ENCODE measurements at regions not wholly inside any gene's neighbourhood (a gene's known extent, or its start where the extent isn't known, plus 50 kb on each side); places are given as distances from the start of the nearest gene placed in this dataset.

DNA sequence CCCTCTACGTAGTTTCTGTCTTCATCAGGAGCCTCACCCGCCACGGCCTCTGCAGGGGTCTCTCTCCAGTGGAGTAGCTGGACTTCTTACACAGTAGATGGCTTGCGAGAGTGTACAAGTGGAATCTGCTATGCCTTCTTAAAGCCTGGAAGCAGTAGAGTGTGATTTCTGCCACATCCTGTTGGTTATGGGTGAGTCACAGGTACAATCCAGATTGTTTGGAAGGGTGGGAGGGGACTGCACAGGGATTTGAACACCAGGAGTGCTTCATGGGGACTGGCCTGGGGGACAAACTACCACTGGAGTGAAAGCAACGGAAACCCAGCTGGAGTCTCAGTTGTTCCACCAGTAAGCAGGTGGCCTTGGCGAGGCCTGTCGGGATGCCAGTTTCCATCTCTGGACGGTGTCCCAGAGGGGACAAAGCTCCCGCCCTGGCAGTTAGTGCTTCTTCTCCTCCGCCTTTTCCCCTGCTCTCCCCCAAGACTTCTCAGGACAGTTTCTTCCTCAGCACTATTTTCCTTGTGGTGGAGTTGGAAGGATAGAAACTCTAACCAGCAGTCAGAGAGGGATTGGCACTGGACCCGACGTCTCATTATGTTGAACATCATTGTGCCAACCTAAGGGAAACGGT lies 85.0 kb upstream of the RCN1 start:
- WGBS, 2 experiments (ENCODE audit: extremely low coverage in 1 of 2, insufficient coverage in 1 of 2, insufficient read length in 1 of 2, insufficient replicate concordance in 2 of 2, low coverage in 1 of 2, low lambda C conversion rate in 2 of 2, missing lambda C conversion rate in 1 of 2), result 89% methylated on average over 13 of the region's 13 CpGs; no CpG with 5 or more reads in 1 of the 2 experiments
- no peak overlapping the region for H3K14ac ChIP-seq (ENCODE audit: insufficient read length)
- CTCF ChIA-PET (ENCODE audit: partially characterized antibody), result interaction anchor here (1.1 to 2.9 kb wide), 11 partner anchors 10 to 765 kb away, joined by 3 to 19 read pairs (median 7); no protein-coding TSS in a partner anchor
- H3K4ac ChIP-seq (replicated peaks; ENCODE audit: insufficient read length, low read depth, low read length), result no peak overlapping the region
- no peak overlapping the region for H2AFZ ChIP-seq (ENCODE audit: low read length)
- no peaks in the 10 kb centered on the region for H3K36me3 ChIP-seq (ENCODE audit: control insufficient read depth in 2 of 4, insufficient read depth in 4 of 4, low read length in 3 of 4)
- no peak overlapping the region for H3K4me3 ChIP-seq (ENCODE audit: extremely low read depth in 1 of 4, insufficient read depth in 2 of 4, low read depth in 3 of 4, low read length in 4 of 4)
- H3K79me2 ChIP-seq (ENCODE audit: control insufficient read depth in 1 of 2, insufficient read depth in 2 of 2, low read length in 2 of 2), result no peaks in the 10 kb centered on the region
- no peak overlapping the region for H2BK20ac ChIP-seq (ENCODE audit: low read length)
- no peak for FAIRE-seq
- H4K8ac ChIP-seq (ENCODE audit: extremely low read depth, insufficient read depth, low read length), result no peak overlapping the region; the same call in 1 of the 2 replicates
- H2BK12ac ChIP-seq (ENCODE audit: low read depth, low read length), result no peak overlapping the region
- no peak overlapping the region for H4K91ac ChIP-seq (replicated peaks; ENCODE audit: insufficient read length, low read length)
- DNase-seq (ENCODE audit: low read depth in 1 of 2, low spot score in 2 of 2), result no peak
- H3K18ac ChIP-seq (ENCODE audit: extremely low read depth, low read length), result no peak overlapping the region
- no peak overlapping the region for H3K4me2 ChIP-seq (ENCODE audit: insufficient read depth in 1 of 2, low read depth in 2 of 2, low read length in 2 of 2)
- no peaks in the 10 kb centered on the region for H3K23me2 ChIP-seq (ENCODE audit: low read depth, low read length)
- no peak overlapping the region for H2AK5ac ChIP-seq (ENCODE audit: low read depth, low read length)
- H3K79me1 ChIP-seq (ENCODE audit: low read depth, low read length), result no peaks in the 10 kb centered on the region
- H2BK120ac ChIP-seq (replicated peaks; ENCODE audit: low read depth, low read length), result no peak overlapping the region
- no peaks in the 10 kb centered on the region for H4K20me1 ChIP-seq (replicated peaks in 1 of 2; ENCODE audit: control insufficient read depth in 1 of 2, insufficient read depth in 2 of 2, low read length in 2 of 2)
- no peak overlapping the region for H2BK5ac ChIP-seq (ENCODE audit: low read depth, low read length)
- no peak overlapping the region for H3K9ac ChIP-seq (replicated peaks in 1 of 4; ENCODE audit: extremely low read depth in 1 of 4, low read depth in 3 of 4, low read length in 3 of 4)
- H3K56ac ChIP-seq (replicated peaks; ENCODE audit: insufficient read length, low read depth, low read length), result no peak overlapping the region
- H3K27me3 ChIP-seq (replicated peaks in 1 of 4; ENCODE audit: control insufficient read depth in 3 of 4, extremely low read depth in 1 of 4, insufficient read depth in 3 of 4, low read length in 3 of 4), result no peaks in the 10 kb centered on the region
- H3K4me1 ChIP-seq (replicated peaks in 1 of 4; ENCODE audit: control insufficient read depth in 3 of 4, insufficient read depth in 4 of 4, low read length in 3 of 4), result peaks cover 0 to 4% (median 0%) of the 10 kb centered on the region in 4 experiments; a peak in 2 of 7 replicates
- no peak overlapping the region for H2BK15ac ChIP-seq (ENCODE audit: low read length)
- H4K5ac ChIP-seq (ENCODE audit: insufficient read length, low read depth, low read length), result no peak overlapping the region
- H3K27ac ChIP-seq (ENCODE audit: low read depth, low read length), result no peak overlapping the region
- POLR2A ChIA-PET (ENCODE audit: partially characterized antibody), result no interaction called here
- no peaks in the 10 kb centered on the region for H3K9me3 ChIP-seq (ENCODE audit: insufficient read depth in 2 of 2, low read depth in 1 of 2, low read length in 1 of 2)
- no peak overlapping the region for H3K23ac ChIP-seq (ENCODE audit: insufficient read length)
- TF ChIP-seq GTF2F1 (IDR thresholded peaks at IDR 0.05; ENCODE audit: borderline replicate concordance, low read depth, low read length), result no peak
- no peak for TF ChIP-seq FOSL1 (IDR thresholded peaks at IDR 0.05; ENCODE audit: insufficient read depth, low read depth, low read length)
- no peak for TF ChIP-seq CBX5 (IDR thresholded peaks at IDR 0.05; ENCODE audit: low read depth, low read length)

All from H1 (cell line).